ENCODE measurements at regions not wholly inside any gene's neighbourhood (a gene's known extent, or its start where the extent isn't known, plus 50 kb on each side); places are given as distances from the start of the nearest gene placed in this dataset.

DNA sequence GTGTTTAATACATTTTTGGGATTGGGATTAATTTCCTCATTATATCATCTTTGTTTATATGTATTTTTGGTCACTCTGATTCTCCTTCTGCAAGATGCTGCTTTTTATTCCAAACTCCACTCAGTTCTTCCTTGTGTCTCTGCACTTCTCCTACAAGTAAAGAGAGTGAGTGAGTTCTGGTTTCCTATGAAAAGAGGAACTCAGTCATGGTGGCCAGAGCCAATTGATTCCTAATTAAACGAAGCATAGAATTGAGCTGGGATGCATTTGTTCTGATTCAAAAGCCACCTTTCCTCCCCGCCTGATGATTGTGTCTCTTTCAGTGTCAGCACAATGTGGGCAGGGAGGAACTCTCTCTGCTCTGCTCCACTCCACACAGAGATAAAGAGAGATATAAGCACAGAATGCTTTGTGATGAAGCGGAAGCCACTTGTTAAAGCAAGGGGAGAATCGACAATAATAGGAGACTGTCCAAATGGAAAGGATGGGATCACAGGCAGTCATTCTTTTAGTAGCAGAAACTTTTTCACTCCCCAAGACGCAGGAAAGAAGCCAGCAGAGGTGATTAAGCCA, 121.3 kb upstream of the GOT2 start:
- Histone ChIP-seq H3F3A (ENCODE audit: control insufficient read depth, insufficient read depth) (no peaks in the 10 kb centered on the region), H3K36me3 (ENCODE audit: control insufficient read depth, low read length) (no peaks in the 10 kb centered on the region), H3K4me2 (ENCODE audit: low read length) (no peak overlapping the region), H3K9me2 (replicated peaks; ENCODE audit: control insufficient read depth, low read length) (no peaks in the 10 kb centered on the region), H3K79me2 (ENCODE audit: control insufficient read depth, low read length) (no peaks in the 10 kb centered on the region), H4K20me1 (ENCODE audit: control insufficient read depth, insufficient read depth, low read depth, low read length) (no peaks in the 10 kb centered on the region), H3K27ac (ENCODE audit: low read depth, low read length) (no peak overlapping the region), H3K4me1 (ENCODE audit: control insufficient read depth, low read length) (no peaks in the 10 kb centered on the region), H3K4me3 (ENCODE audit: low read length) (no peak overlapping the region), H3K9me3 (ENCODE audit: control insufficient read depth, insufficient read depth, low read length) (no peaks in the 10 kb centered on the region), H3K27me3 (ENCODE audit: control insufficient read depth, low read length) (no peaks in the 10 kb centered on the region)
- TF ChIP-seq, protein P1, sequence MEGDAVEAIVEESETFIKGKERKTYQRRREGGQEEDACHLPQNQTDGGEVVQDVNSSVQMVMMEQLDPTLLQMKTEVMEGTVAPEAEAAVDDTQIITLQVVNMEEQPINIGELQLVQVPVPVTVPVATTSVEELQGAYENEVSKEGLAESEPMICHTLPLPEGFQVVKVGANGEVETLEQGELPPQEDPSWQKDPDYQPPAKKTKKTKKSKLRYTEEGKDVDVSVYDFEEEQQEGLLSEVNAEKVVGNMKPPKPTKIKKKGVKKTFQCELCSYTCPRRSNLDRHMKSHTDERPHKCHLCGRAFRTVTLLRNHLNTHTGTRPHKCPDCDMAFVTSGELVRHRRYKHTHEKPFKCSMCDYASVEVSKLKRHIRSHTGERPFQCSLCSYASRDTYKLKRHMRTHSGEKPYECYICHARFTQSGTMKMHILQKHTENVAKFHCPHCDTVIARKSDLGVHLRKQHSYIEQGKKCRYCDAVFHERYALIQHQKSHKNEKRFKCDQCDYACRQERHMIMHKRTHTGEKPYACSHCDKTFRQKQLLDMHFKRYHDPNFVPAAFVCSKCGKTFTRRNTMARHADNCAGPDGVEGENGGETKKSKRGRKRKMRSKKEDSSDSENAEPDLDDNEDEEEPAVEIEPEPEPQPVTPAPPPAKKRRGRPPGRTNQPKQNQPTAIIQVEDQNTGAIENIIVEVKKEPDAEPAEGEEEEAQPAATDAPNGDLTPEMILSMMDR (IDR thresholded peaks at IDR 0.05; ENCODE audit: low read depth, low read length, poor library complexity, severe bottlenecking), result no peak
- TF ChIP-seq EZH2phosphoT487 (IDR thresholded peaks at IDR 0.05; ENCODE audit: borderline replicate concordance, low read length), result no peak

DNA sequence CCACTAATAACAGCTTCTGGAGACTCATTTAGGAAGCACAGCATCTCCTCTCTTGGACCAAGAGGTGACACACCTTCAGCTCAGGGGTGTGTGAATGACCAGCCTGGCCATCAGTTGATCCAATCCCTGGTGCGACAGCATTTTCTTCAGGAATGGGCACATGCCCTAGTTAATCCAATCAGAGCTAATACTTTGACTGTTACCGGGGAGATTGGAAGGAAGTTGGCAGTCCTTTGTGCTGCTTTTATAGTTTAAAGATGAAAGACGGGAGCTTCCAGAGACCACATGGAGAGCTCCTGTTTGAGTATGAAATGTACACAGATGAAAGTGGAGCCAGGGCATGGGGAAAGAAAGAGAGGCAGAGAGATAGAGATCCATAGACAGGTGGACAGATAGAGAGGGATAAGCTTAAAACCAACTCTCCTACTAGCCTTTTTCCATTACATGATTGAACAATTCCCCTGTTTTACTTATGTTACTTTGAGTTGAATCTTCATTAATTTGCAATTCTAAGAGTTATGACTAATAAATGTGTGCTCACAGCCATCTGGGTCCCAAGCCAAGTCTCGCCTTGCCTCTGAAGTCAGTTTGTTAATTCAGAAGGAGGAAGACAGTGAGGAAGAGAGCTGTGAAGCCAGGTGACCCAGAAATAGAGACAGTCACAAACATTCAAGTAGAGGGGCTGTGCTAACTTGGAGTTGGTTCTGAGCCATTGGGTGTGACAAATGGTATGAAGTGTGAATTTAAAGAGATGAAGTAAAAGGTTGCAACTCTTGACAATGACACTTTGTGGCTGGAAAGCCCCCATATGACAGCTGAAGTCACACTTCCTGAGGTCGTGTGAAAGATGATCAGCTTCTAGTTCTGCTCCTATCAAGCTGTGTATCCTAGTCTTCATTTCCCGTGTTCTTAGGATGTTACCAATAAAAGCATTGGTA, 120.0 kb upstream of the GOT2 start:
- Histone ChIP-seq H3K36me3 (ENCODE audit: control insufficient read depth, low read length) (no peaks in the 10 kb centered on the region), H3K27me3 (ENCODE audit: control insufficient read depth, low read length) (no peaks in the 10 kb centered on the region), H4K20me1 (ENCODE audit: control insufficient read depth, insufficient read depth, low read depth, low read length) (no peaks in the 10 kb centered on the region), H3K27ac (ENCODE audit: low read depth, low read length) (no peak overlapping the region), H3F3A (ENCODE audit: control insufficient read depth, insufficient read depth) (no peaks in the 10 kb centered on the region), H3K79me2 (ENCODE audit: control insufficient read depth, low read length) (no peaks in the 10 kb centered on the region), H3K4me1 (ENCODE audit: control insufficient read depth, low read length) (no peaks in the 10 kb centered on the region), H3K4me3 (ENCODE audit: low read length) (no peak overlapping the region), H3K9me2 (replicated peaks; ENCODE audit: control insufficient read depth, low read length) (no peaks in the 10 kb centered on the region), H3K9me3 (ENCODE audit: control insufficient read depth, insufficient read depth, low read length) (no peaks in the 10 kb centered on the region), H3K4me2 (ENCODE audit: low read length) (no peak overlapping the region)
- no peak for TF ChIP-seq EZH2phosphoT487 (IDR thresholded peaks at IDR 0.05; ENCODE audit: borderline replicate concordance, low read length)
- TF ChIP-seq, protein P1 (IDR thresholded peaks at IDR 0.05; ENCODE audit: low read depth, low read length, poor library complexity, severe bottlenecking), result no peak

DNA sequence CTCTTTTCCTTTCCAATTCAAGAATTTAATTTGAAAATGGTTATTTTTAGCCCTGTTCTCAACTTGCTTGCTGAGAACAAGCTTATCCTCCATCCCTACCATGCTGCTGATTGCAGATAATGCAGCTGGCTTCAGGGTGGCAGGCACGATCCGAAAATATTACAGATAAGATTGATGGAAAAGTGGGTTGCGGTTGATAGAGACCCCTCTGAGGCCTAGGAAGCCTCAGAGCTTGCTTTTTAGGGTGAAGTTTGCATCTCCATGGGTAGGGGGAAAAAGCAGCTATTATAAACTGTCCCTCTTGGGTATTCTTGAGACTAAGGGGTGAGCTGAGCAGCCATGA, 116.5 kb upstream of the GOT2 start:
- no peak overlapping the region for H3K4me2 ChIP-seq (ENCODE audit: low read length)
- no peak for TF ChIP-seq EZH2phosphoT487 (IDR thresholded peaks at IDR 0.05; ENCODE audit: borderline replicate concordance, low read length)
- TF ChIP-seq, protein P1 (IDR thresholded peaks at IDR 0.05; ENCODE audit: low read depth, low read length, poor library complexity, severe bottlenecking), result no peak

More for the DNA sequence above, 116.5 kb upstream of the GOT2 start:
- Histone ChIP-seq H3K27me3 (ENCODE audit: control insufficient read depth, low read length) (no peaks in the 10 kb centered on the region), H3K4me3 (ENCODE audit: low read length) (no peak overlapping the region), H3K4me1 (ENCODE audit: control insufficient read depth, low read length) (no peaks in the 10 kb centered on the region), H3K27ac (ENCODE audit: low read depth, low read length) (no peak overlapping the region), H4K20me1 (ENCODE audit: control insufficient read depth, insufficient read depth, low read depth, low read length) (no peaks in the 10 kb centered on the region), H3K9me3 (ENCODE audit: control insufficient read depth, insufficient read depth, low read length) (no peaks in the 10 kb centered on the region), H3K36me3 (ENCODE audit: control insufficient read depth, low read length) (no peaks in the 10 kb centered on the region), H3K9me2 (replicated peaks; ENCODE audit: control insufficient read depth, low read length) (no peaks in the 10 kb centered on the region), H3K79me2 (ENCODE audit: control insufficient read depth, low read length) (no peaks in the 10 kb centered on the region), H3F3A (ENCODE audit: control insufficient read depth, insufficient read depth) (no peaks in the 10 kb centered on the region)

Data from DOHH2 (cell line).